NCI-H1048 (cell line): ENCODE measurements at regions not wholly inside any gene's neighbourhood (a gene's known extent, or its start where the extent isn't known, plus 50 kb on each side); places are given as distances from the start of the nearest gene placed in this dataset.
"Not testable (repeated sequence)": the region's sequence is repeated elsewhere in the genome, so short reads cannot be mapped to it uniquely, and the experiment has no call there.

Source experiments
- DNase-seq: peaks from one replicate; lab custom pipeline; 2025; lab: John Stamatoyannopoulos, UW

- DNase-seq = no peak
Measured at GRCh38 chr20:53891306-53891894, 179.0 kb downstream of the BCAS1 start.

- no peak for DNase-seq
Measured at GRCh38 chr20:53890443-53891305, 179.7 kb downstream of the BCAS1 start.

- DNase-seq = no peak
Measured at GRCh38 chr20:53889411-53890148, 180.8 kb downstream of the BCAS1 start.

- DNase-seq = no peak
Measured at GRCh38 chr20:53888951-53889350, 181.4 kb downstream of the BCAS1 start.

GRCh38 chr20:53888510-53888909, 181.9 kb downstream of the BCAS1 start:
- no peak for DNase-seq

GRCh38 chr20:53887973-53888372, 182.4 kb downstream of the BCAS1 start:
- no peak for DNase-seq

- no peak for DNase-seq
Measured at GRCh38 chr20:53884859-53885541, 185.4 kb downstream of the BCAS1 start.

- DNase-seq = no peak
Measured at GRCh38 chr20:53883098-53883911, 187.1 kb downstream of the BCAS1 start.

- not testable (repeated sequence) for DNase-seq
Measured at GRCh38 chr20:53882438-53882986, 187.9 kb downstream of the BCAS1 start.

GRCh38 chr20:53881362-53881761, 189.0 kb downstream of the BCAS1 start:
- DNase-seq = no peak

- DNase-seq = no peak
Measured at GRCh38 chr20:53880108-53880641, 190.2 kb downstream of the BCAS1 start.

GRCh38 chr20:53879048-53879684, 191.2 kb downstream of the BCAS1 start:
- DNase-seq = no peak

- no peak for DNase-seq
Measured at GRCh38 chr20:53878262-53879047, 191.9 kb downstream of the BCAS1 start.

- no peak for DNase-seq
Measured at GRCh38 chr20:53876956-53877355, 193.4 kb downstream of the BCAS1 start.

GRCh38 chr20:53876470-53876869, 193.9 kb downstream of the BCAS1 start:
- DNase-seq = no peak

- no peak for DNase-seq
Measured at GRCh38 chr20:53875452-53875851, 194.9 kb downstream of the BCAS1 start.

- no peak for DNase-seq
Measured at GRCh38 chr20:53874706-53875105, 195.7 kb downstream of the BCAS1 start.

GRCh38 chr20:53874104-53874503, 196.3 kb downstream of the BCAS1 start:
- no peak for DNase-seq

GRCh38 chr20:53873230-53873604, 197.2 kb downstream of the BCAS1 start:
- no peak for DNase-seq
